Panc1 (cell line): ENCODE measurements at regions not wholly inside any gene's neighbourhood (a gene's known extent, or its start where the extent isn't known, plus 50 kb on each side); places are given as distances from the start of the nearest gene placed in this dataset.
"Not testable (repeated sequence)": the region's sequence is repeated elsewhere in the genome, so short reads cannot be mapped to it uniquely, and the experiment has no call there.

ENCODE experiments used
- ATAC-seq: fragments of 200-7000 bp; cut with Tn5 transposase; 2 replicates; pipeline ENCODE4 v1.9.1; 2020; ENCODE audit warnings: mild to moderate bottlenecking, moderate library complexity
- BruUV-seq: library from RNA; stranded (reverse); fragments of 400-500 nt; replicated peaks from 2 replicates; lab custom pipeline; 2021; lab: Mats Ljungman, UMichigan
- CTCF ChIA-PET: fragments of 300-600 bp; sonication (Branson Sonifier 250); formaldehyde crosslinking; loops from one replicate; lab custom pipeline; 2022; ENCODE audit warnings: antibody characterized with exemption; lab: Charles Lee
- POLR2A ChIA-PET: fragments of 300-600 bp; sonication (Branson Sonifier 250); formaldehyde crosslinking; loops from one replicate; lab custom pipeline; 2022; ENCODE audit warnings: antibody characterized with exemption; lab: Charles Lee
- DNase-seq: peaks from one replicate; pipeline ENCODE4 v3.0.0-alpha.2; 2010; ENCODE audit warnings: low read depth, low spot score
- H3K27ac ChIP-seq: 2 replicates; pipeline ENCODE4 v1.5.1; 2011; ENCODE audit warnings: mild to moderate bottlenecking, low read length, inconsistent platforms
- H3K27me3 ChIP-seq: fragments of 200-500 bp; sonication (Bioruptor generic); 2 replicates; pipeline ENCODE4 v1.6.0; 2014; ENCODE audit warnings: low read length, inconsistent platforms; ENCODE audit not compliant: control insufficient read depth, insufficient read depth
- H3K36me3 ChIP-seq: fragments of 200-500 bp; sonication (Bioruptor generic); 2 replicates; pipeline ENCODE4 v1.5.1; 2014; ENCODE audit warnings: inconsistent platforms, mild to moderate bottlenecking, low read length, moderate library complexity; ENCODE audit not compliant: control insufficient read depth, insufficient read depth
- H3K4me1 ChIP-seq: 2 replicates; pipeline ENCODE4 v1.5.1; 2011; ENCODE audit warnings: inconsistent platforms, mild to moderate bottlenecking, low read length, moderate library complexity; ENCODE audit not compliant: control insufficient read depth, insufficient read depth
- H3K4me3 ChIP-seq, 2 experiments: 2 replicates each; pipeline ENCODE4 v1.5.1; 2011 to 2012; ENCODE audit warnings: low read depth in 2 of 2, low read length in 2 of 2, mild to moderate bottlenecking in 2 of 2, inconsistent platforms in 1 of 2, moderate library complexity in 1 of 2
- H3K9me3 ChIP-seq: fragments of 200-500 bp; sonication (Bioruptor generic); 2 replicates; pipeline ENCODE4 v1.5.1; 2014; ENCODE audit warnings: low read depth, mild to moderate bottlenecking, inconsistent platforms, low read length, moderate library complexity; ENCODE audit not compliant: control insufficient read depth, insufficient read depth
- CTCF ChIP-seq: fragments of 450-650 bp; IDR thresholded peaks from 2 replicates; pipeline ENCODE4 v1.5.1; 2017; ENCODE audit warnings: mild to moderate bottlenecking
- POLR2AphosphoS5 ChIP-seq: IDR thresholded peaks from 2 replicates; pipeline ENCODE4 v1.6.1; 2012; ENCODE audit warnings: mild to moderate bottlenecking, low read depth, low read length, moderate library complexity
- REST ChIP-seq, 2 experiments: IDR thresholded peaks; 2 replicates each; pipeline ENCODE4 v1.6.1; 2011 to 2012; ENCODE audit warnings: low read depth in 2 of 2, control low read depth in 1 of 2, low read length in 1 of 2, mild to moderate bottlenecking in 1 of 2, moderate library complexity in 1 of 2; ENCODE audit not compliant: insufficient read depth in 1 of 2
- SIN3A ChIP-seq: IDR thresholded peaks from 2 replicates; pipeline ENCODE4 v1.6.1; 2012; ENCODE audit warnings: low read depth, mild to moderate bottlenecking, low read length, moderate library complexity, borderline replicate concordance; ENCODE audit not compliant: insufficient read depth
- TCF7L2 ChIP-seq: IDR thresholded peaks from 2 replicates; pipeline ENCODE4 v1.6.1; 2011; ENCODE audit warnings: mild to moderate bottlenecking, low read depth, low read length, inconsistent platforms
- in situ Hi-C: cut with HindIII; loops from 2 replicates; pipeline ENCODE4 v1.10.0; 2016; ENCODE audit warnings: low sequenced_read_pairs, low pct_unique_long_range_greater_than_20kb
- intact Hi-C: fragments of 100-400 bp; cut with micrococcal nuclease; formaldehyde crosslinking; loops from one replicate; pipeline ENCODE4 v1.10.0; 2022; ENCODE audit not compliant: unreplicated experiment

- ATAC-seq (no peak), DNase-seq (no peak)
- Histone ChIP-seq H3K27me3 (no peaks in the 10 kb centered on the region), H3K9me3 (no peaks in the 10 kb centered on the region), H3K36me3 (no peaks in the 10 kb centered on the region; the same call in 1 of the 2 replicates), H3K4me3 (no peak overlapping the region), H3K27ac (no peak overlapping the region), H3K4me1 (no peaks in the 10 kb centered on the region)
- ChIA-PET POLR2A (no interaction called here), CTCF (no interaction called here)
- in situ Hi-C loops (no loop called here), intact Hi-C loops (no loop called here)
- TF ChIP-seq TCF7L2 (no peak), REST (IDR thresholded peaks at IDR 0.05; ENCODE audit: insufficient read depth in 1 of 2, low read depth in 2 of 2, low read length in 1 of 2) (no peak), POLR2AphosphoS5 (no peak), CTCF (no peak), SIN3A (no peak)
- no TSS peak for BruUV-seq
These were observed 411.1 kb upstream of the NUDT12 start for GRCh38 chr5:103973669-103974068.

- CTCF ChIA-PET, H3K4me3 ChIP-seq, in situ Hi-C loops, H3K27ac ChIP-seq, DNase-seq, H3K27me3 ChIP-seq, BruUV-seq, intact Hi-C loops, H3K4me1 ChIP-seq, H3K36me3 ChIP-seq, H3K9me3 ChIP-seq, POLR2A ChIA-PET, ATAC-seq: not testable (repeated sequence)
These were observed 403.7 kb upstream of the NUDT12 start for GRCh38 chr5:103966295-103966694.

GRCh38 chr5:103962023-103962422, 399.4 kb upstream of the NUDT12 start:
- DNase-seq (no peak), ATAC-seq (no peak)
- in situ Hi-C loops (no loop called here), intact Hi-C loops (no loop called here)
- H3K4me3 ChIP-seq, result no peak overlapping the region
- no peaks in the 10 kb centered on the region for H3K36me3 ChIP-seq
- H3K9me3 ChIP-seq, result peaks cover 5% of the 10 kb centered on the region; the same call in 1 of the 2 replicates
- BruUV-seq, result no TSS peak
- H3K4me1 ChIP-seq, result no peaks in the 10 kb centered on the region
- TF ChIP-seq TCF7L2 (no peak), SIN3A (no peak), CTCF (no peak), POLR2AphosphoS5 (no peak), REST (IDR thresholded peaks at IDR 0.05; ENCODE audit: insufficient read depth in 1 of 2, low read depth in 2 of 2, low read length in 1 of 2) (no peak)
- POLR2A ChIA-PET, result no interaction called here
- H3K27me3 ChIP-seq, result no peaks in the 10 kb centered on the region
- H3K27ac ChIP-seq, result no peak overlapping the region
- CTCF ChIA-PET, result no interaction called here
